GM12878 (cell line): ENCODE measurements at regions not wholly inside any gene's neighbourhood (a gene's known extent, or its start where the extent isn't known, plus 50 kb on each side); places are given as distances from the start of the nearest gene placed in this dataset.

Experiments used
- RUNX3 ChIP-seq: IDR thresholded peaks from 2 replicates; pipeline ENCODE4 v1.6.1; 2012; ENCODE audit warnings: low read length, inconsistent platforms
- TF ChIP-seq, protein P1 (sequence below): IDR thresholded peaks from 2 replicates; pipeline ENCODE4 v1.6.1; 2011; ENCODE audit warnings: low read depth, mild to moderate bottlenecking, low read length, moderate library complexity, borderline replicate concordance; ENCODE audit errors: extremely low read depth

DNA sequence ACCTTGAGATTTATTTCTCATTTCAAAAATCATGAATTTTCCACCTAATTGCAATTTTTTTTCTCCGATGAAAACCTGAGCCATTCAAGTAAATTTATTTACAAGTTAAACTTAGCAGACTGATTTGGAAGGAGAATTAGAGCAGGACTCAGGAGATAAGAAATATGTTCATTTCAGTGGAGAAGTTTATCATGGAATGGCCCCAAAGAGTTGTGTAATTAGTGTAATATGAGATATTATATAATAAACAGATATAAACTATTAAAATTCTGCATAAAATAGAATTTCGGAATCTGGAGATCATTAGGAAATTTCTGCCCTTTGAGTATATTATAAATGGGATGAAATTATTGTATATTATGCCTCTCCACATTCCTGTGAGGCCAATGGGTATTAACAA lies 596.8 kb downstream of the QKI start:
- TF ChIP-seq, protein P1, sequence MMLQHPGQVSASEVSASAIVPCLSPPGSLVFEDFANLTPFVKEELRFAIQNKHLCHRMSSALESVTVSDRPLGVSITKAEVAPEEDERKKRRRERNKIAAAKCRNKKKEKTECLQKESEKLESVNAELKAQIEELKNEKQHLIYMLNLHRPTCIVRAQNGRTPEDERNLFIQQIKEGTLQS, result no peak
- TF ChIP-seq RUNX3, result no peak
